AG10803 (cell line): ENCODE measurements at regions not wholly inside any gene's neighbourhood (a gene's known extent, or its start where the extent isn't known, plus 50 kb on each side); places are given as distances from the start of the nearest gene placed in this dataset.

Experiments used
- DNase-seq: peaks from one replicate; pipeline ENCODE4 v3.0.0; 2010; ENCODE audit warnings: low read depth
- H3K4me3 ChIP-seq: 2 replicates; pipeline ENCODE4 v1.5.1; 2011; ENCODE audit warnings: mild to moderate bottlenecking, low read length, control low read depth
- CTCF ChIP-seq: conservative IDR thresholded peaks from 2 replicates; pipeline ENCODE4 v1.5.1; 2011; ENCODE audit warnings: mild to moderate bottlenecking, low read length, control low read depth, inconsistent platforms

- no peak for TF ChIP-seq CTCF
- no peak overlapping the region for H3K4me3 ChIP-seq
- no peak for DNase-seq
These were observed 213.8 kb upstream of the C1orf174 start for GRCh38 chr1:4113897-4114296.

GRCh38 chr1:4115191-4115900, 215.3 kb upstream of the C1orf174 start:
- no peak overlapping the region for H3K4me3 ChIP-seq
- no peak for DNase-seq
- no peak for TF ChIP-seq CTCF

- TF ChIP-seq CTCF, result no peak
- no peak overlapping the region for H3K4me3 ChIP-seq
- no peak for DNase-seq
These were observed 217.1 kb upstream of the C1orf174 start for GRCh38 chr1:4117196-4117595.

- no peak for TF ChIP-seq CTCF
- no peak overlapping the region for H3K4me3 ChIP-seq
- DNase-seq, result no peak
These were observed 218.9 kb upstream of the C1orf174 start for GRCh38 chr1:4118746-4119515.

GRCh38 chr1:4119516-4120220, 219.6 kb upstream of the C1orf174 start:
- TF ChIP-seq CTCF, result no peak
- DNase-seq, result no peak
- H3K4me3 ChIP-seq, result no peak overlapping the region

GRCh38 chr1:4120557-4121292, 220.7 kb upstream of the C1orf174 start:
- no peak for DNase-seq
- no peak for TF ChIP-seq CTCF
- no peak overlapping the region for H3K4me3 ChIP-seq
